IPS-18a (cell line): ENCODE measurements at regions not wholly inside any gene's neighbourhood (a gene's known extent, or its start where the extent isn't known, plus 50 kb on each side); places are given as distances from the start of the nearest gene placed in this dataset.

Experiments used
- H3K27ac ChIP-seq: one replicate; pipeline ENCODE4 v1.5.1; 2013; ENCODE audit warnings: low read length
- H3K27me3 ChIP-seq: one replicate; pipeline ENCODE4 v1.6.1; 2013; ENCODE audit warnings: mild to moderate bottlenecking, low read length; ENCODE audit not compliant: control insufficient read depth, insufficient read depth
- H3K36me3 ChIP-seq: one replicate; pipeline ENCODE4 v1.6.1; 2013; ENCODE audit warnings: low read depth, low read length; ENCODE audit not compliant: control insufficient read depth
- H3K4me1 ChIP-seq: one replicate; pipeline ENCODE4 v1.6.1; 2013; ENCODE audit warnings: low read depth, low read length; ENCODE audit not compliant: control insufficient read depth
- H3K4me3 ChIP-seq: one replicate; pipeline ENCODE4 v1.5.1; 2013; ENCODE audit warnings: low read length
- H3K9ac ChIP-seq: one replicate; pipeline ENCODE4 v1.6.1; 2013; ENCODE audit warnings: mild to moderate bottlenecking, low read length, moderate library complexity
- H3K9me3 ChIP-seq: one replicate; pipeline ENCODE4 v1.6.1; 2013; ENCODE audit warnings: low read depth, low read length; ENCODE audit not compliant: control insufficient read depth

DNA sequence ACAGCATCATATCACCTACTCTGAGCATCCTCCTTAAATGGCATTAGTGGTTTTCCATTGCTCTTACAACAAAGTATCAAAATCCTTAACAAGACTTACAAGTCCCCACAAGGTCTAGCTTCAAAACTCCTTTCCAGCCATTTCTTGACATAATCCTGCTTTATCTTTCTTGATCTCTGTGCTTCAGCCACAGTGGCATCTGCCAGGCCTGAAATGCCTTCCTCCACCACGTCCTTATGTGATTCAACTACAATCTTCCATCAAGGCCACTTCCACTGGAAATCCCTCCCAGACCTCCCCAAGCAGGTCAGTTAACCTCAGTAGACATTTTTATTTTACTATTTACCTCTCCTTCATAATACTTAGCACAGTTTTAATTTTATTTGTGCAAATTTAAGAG lies 83.8 kb upstream of the CCDC150 start:
- no peaks in the 10 kb centered on the region for H3K36me3 ChIP-seq
- H3K9me3 ChIP-seq = no peaks in the 10 kb centered on the region
- no peaks in the 10 kb centered on the region for H3K27me3 ChIP-seq
- peaks cover 13% of the 10 kb centered on the region for H3K4me1 ChIP-seq
- no peak overlapping the region for H3K9ac ChIP-seq
- no peak overlapping the region for H3K4me3 ChIP-seq
- H3K27ac ChIP-seq = no peak overlapping the region

DNA sequence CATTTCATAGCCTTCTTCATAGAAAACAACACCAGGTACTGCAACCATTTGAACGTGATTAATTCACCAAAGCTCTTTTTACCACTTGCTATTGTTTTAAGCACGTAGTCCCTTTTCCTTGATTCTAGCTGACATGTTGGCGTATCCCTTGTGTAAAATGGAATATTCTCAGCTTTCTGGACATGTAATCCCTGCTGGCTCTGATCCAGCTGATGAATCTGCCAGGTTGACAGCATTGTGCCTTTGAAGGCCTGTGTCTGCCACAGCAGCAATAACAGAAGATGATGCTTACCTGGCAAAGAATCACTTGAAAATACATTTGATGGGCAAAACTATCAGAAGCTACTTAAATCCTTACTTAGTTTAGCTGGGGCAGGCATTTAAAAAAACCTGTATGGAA lies 81.0 kb upstream of the CCDC150 start:
- no peak overlapping the region for H3K4me3 ChIP-seq
- peaks cover 6% of the 10 kb centered on the region for H3K4me1 ChIP-seq
- H3K27me3 ChIP-seq = no peaks in the 10 kb centered on the region
- no peak overlapping the region for H3K27ac ChIP-seq
- H3K36me3 ChIP-seq = no peaks in the 10 kb centered on the region
- no peak overlapping the region for H3K9ac ChIP-seq
- peaks cover 7% of the 10 kb centered on the region for H3K9me3 ChIP-seq

DNA sequence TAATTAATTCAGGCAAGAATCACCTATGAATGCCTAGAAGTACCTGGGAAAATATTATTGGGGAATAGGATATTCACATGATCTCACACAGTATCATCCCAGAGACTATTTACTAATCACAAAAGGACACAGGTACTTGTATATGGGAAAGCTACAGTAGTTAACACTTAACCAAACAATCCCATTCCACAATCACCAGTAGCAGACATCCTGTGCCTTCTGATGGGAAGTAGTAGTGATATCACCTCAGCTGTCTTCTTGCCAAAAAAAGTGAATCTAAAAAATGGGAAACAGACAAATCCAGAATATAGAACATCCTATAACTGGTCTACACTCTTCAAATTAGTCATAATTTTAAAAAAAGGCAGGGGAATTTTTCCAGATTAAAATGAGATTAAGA lies 75.6 kb upstream of the CCDC150 start:
- H3K4me1 ChIP-seq = peaks cover 6% of the 10 kb centered on the region
- no peak overlapping the region for H3K27ac ChIP-seq
- H3K27me3 ChIP-seq = no peaks in the 10 kb centered on the region
- no peak overlapping the region for H3K4me3 ChIP-seq
- no peak overlapping the region for H3K9ac ChIP-seq
- no peaks in the 10 kb centered on the region for H3K36me3 ChIP-seq
- H3K9me3 ChIP-seq = peaks cover 7% of the 10 kb centered on the region

DNA sequence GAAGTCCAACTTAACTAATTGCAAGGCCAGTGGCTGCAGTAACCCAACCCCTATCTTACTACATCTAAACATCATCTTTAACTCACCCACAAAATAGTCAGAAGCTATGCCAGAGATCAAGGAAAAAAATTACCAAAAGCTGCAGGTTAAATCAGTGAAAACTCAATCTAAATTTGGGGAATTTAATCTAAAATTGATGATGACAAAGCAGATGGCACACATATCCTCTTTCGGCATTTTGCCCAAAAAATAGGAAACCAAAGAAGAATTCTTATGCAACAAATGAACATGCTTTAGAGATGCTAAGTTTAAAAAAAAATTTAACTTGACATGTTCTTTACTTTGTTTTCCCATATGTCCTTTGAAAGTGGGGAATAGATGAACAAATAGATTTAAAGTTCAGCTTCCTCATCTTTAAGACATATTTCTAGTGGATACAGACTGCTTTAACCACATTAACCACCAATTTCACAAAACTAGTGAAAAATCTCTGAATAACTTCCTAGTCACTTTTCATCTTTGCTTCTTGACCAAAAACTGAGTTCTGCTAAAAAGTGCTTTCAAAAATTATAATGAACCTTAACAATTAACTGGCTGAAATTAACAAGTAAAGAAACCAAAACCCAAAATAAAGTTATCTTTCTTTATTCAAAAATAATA lies 74.3 kb upstream of the CCDC150 start:
- Histone ChIP-seq H3K36me3 (no peaks in the 10 kb centered on the region), H3K4me1 (no peaks in the 10 kb centered on the region), H3K9ac (no peak overlapping the region), H3K27me3 (no peaks in the 10 kb centered on the region), H3K4me3 (no peak overlapping the region), H3K9me3 (peaks cover 7% of the 10 kb centered on the region), H3K27ac (no peak overlapping the region)

DNA sequence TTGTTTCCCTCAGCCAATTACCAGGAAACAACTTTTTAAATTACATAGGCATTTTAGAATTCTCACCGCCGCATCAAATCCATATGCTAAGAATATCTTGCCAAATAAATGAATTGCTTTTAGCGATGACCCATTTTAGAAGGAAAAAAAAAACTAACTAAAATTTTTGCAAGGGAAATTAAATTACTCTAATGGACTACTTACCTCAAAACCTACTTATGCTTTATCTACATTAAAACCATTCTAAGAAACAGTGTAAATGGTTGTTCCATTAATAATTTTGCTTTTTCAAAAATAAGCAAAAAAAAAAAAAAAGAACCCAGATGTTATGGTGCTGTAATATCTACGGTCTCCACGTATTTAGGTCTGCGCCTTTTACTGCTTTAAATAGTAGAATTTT lies 73.5 kb upstream of the CCDC150 start:
- H3K36me3 ChIP-seq = no peaks in the 10 kb centered on the region
- H3K27ac ChIP-seq = no peak overlapping the region
- H3K4me3 ChIP-seq = no peak overlapping the region
- no peaks in the 10 kb centered on the region for H3K27me3 ChIP-seq
- no peaks in the 10 kb centered on the region for H3K4me1 ChIP-seq
- H3K9me3 ChIP-seq = peaks cover 7% of the 10 kb centered on the region
- H3K9ac ChIP-seq = no peak overlapping the region

DNA sequence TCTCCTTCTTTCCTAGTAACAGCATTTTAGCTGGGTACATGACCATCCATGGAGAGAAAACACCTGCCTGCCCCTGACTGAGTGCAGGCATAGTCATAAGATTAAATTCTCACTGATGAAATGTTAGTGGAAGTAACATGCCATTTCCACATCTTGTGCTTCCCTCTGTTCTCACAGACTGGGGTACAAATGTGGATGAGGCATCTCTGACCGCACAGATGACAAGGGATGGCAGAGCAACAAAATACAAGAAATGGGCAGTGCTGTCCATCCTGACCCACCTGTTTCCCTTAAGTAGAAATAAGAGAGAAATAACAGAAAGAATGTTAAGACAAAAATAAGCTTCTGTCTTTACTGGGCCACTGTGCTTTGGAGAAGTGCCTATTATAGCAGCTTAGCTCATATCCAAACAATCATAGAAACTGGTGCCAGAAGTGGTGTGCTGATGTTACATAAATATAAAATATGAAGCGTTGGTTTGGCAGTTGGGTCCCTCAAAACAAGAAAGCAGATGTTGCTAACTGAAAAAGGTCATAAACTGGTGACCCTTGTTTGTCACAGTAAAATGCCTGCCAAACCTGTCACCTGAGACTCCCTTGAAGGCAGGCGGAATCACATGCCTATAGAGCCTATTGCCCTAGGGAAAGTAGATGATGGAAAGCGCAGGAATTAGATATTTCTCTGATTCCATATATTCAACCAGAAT lies 72.4 kb upstream of the CCDC150 start:
- Histone ChIP-seq H3K4me3 (no peak overlapping the region), H3K36me3 (no peaks in the 10 kb centered on the region), H3K27me3 (no peaks in the 10 kb centered on the region), H3K4me1 (no peaks in the 10 kb centered on the region), H3K27ac (no peak overlapping the region), H3K9me3 (no peaks in the 10 kb centered on the region), H3K9ac (no peak overlapping the region)

DNA sequence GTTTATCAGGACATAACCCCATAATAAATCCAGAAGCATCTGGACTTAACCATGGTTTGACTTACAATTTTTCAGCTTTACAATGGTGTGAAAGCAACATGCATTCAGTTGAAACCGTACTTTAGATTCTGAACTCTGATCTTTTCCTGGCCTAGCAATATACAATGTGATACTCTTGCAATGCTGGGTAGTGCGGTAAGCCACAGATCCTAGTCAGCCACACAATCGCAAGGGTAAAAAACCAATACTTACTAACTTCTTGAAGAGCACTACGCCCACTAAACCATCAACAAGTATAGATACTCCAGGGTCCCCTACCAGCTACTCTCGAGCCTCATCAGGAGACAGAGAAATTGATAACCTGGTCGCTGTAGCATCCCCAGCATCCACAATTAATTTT lies 71.0 kb upstream of the CCDC150 start:
- no peaks in the 10 kb centered on the region for H3K36me3 ChIP-seq
- no peak overlapping the region for H3K4me3 ChIP-seq
- H3K27me3 ChIP-seq = no peaks in the 10 kb centered on the region
- H3K9me3 ChIP-seq = no peaks in the 10 kb centered on the region
- no peak overlapping the region for H3K9ac ChIP-seq
- no peaks in the 10 kb centered on the region for H3K4me1 ChIP-seq
- no peak overlapping the region for H3K27ac ChIP-seq

DNA sequence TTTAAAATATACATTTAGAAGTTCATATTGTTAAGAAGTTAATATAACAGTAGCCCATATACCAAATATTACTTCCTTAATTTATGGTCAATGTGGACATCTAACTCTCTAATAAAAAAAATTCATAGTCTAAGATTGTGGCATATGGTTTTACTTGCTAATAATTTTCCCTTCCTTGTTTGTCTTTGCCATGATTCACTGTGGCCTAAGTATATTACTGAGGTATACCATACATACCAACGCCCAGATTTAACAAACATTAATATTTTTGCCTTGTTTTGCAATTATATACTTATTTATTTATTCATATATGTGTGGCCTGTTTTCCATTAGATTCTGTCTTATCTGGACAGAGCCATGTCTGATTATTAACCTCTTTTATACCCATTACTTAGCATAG lies 54.6 kb upstream of the CCDC150 start:
- Histone ChIP-seq H3K4me1 (no peaks in the 10 kb centered on the region), H3K9me3 (no peaks in the 10 kb centered on the region), H3K4me3 (no peak overlapping the region), H3K36me3 (no peaks in the 10 kb centered on the region), H3K27me3 (no peaks in the 10 kb centered on the region), H3K9ac (no peak overlapping the region), H3K27ac (no peak overlapping the region)

DNA sequence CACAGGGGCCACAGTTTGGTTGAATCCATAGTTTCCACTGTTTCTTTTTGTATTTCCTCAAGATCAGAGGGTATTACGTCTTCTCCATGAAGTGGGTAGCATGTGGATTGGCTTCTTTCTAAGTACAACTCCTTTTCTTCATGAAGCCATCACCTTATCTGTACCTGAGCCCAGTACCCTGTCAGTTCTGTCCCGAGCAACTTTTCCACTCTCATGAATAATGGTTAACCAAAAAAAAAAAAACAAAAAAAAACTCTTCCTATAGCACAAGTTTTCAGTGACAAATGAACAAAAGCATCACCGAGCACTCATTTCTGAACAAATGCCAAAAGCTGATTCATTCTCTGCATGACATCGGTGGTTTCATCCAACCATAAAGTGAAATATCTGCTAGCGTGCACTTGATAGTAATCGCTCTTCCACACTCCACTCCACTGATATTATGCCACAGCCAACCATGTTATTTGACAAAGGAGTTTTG lies 53.0 kb upstream of the CCDC150 start:
- Histone ChIP-seq H3K4me3 (no peak overlapping the region), H3K36me3 (no peaks in the 10 kb centered on the region), H3K27ac (no peak overlapping the region), H3K9me3 (no peaks in the 10 kb centered on the region), H3K4me1 (peaks cover under 1% of the 10 kb centered on the region), H3K9ac (no peak overlapping the region), H3K27me3 (peaks cover 10% of the 10 kb centered on the region)

DNA sequence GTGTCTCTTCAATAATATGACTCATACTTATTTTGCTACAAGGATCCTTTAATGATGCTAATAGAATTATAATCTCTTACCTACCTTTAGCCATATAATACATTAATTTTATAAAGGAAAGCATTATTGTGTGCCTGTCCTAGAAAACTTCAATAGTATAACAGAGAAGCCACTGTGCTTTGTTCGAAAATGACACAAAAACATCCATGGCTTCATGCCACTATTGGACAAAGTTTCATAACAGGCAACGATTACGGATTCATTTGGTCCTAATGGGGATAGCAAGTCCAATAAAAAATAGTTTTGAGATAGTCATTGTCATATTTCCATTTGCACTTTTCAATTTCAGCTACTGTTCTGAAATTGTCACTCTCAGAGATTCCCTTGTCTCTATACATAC lies 52.5 kb upstream of the CCDC150 start:
- Histone ChIP-seq H3K36me3 (no peaks in the 10 kb centered on the region), H3K4me3 (no peak overlapping the region), H3K27ac (no peak overlapping the region), H3K9me3 (no peaks in the 10 kb centered on the region), H3K9ac (no peak overlapping the region), H3K27me3 (peaks cover 16% of the 10 kb centered on the region), H3K4me1 (peaks cover 5% of the 10 kb centered on the region)

DNA sequence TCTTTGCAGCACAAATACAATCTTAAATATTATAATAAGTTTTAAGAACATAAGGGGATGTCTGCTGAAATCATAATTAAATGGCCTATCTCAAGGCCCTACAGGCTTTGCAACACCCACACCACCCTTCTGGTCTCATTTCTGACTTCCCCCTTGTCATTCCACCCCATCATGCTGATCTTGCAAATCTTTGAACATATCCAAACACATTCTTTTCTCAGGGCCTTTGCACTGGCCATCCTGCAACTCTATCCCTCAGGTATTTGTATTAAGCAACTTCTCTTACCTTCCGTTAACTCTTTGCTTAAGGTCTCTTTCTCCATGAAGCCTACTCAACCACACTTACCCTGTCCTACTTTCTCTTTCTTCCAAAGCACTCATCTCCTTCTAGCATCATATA lies 51.8 kb upstream of the CCDC150 start:
- Histone ChIP-seq H3K4me3 (no peak overlapping the region), H3K9me3 (no peaks in the 10 kb centered on the region), H3K27ac (no peak overlapping the region), H3K4me1 (peaks cover 8% of the 10 kb centered on the region), H3K27me3 (peaks cover 20% of the 10 kb centered on the region), H3K9ac (no peak overlapping the region), H3K36me3 (no peaks in the 10 kb centered on the region)

DNA sequence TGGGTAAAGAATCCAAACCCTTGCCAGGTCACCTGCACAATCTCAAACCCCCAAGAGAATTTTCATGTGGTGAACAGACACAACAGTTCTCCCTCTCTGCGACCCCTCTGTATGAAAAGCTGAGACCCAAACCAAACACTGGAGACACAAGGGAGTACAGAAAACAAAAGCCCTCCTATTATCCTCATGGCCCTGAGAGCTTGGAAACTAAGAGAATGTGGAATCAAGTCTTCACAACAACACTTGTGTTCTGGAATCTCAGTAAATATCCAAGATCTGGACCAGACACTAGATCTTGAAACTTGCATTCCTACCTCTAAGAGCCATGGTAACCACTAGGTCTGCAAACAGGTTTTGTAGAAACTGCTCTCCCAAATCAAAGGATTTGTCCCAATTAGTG lies 50.1 kb upstream of the CCDC150 start:
- Histone ChIP-seq H3K27me3 (peaks cover 31% of the 10 kb centered on the region), H3K36me3 (no peaks in the 10 kb centered on the region), H3K4me1 (peaks cover 8% of the 10 kb centered on the region), H3K27ac (no peak overlapping the region), H3K9me3 (no peaks in the 10 kb centered on the region), H3K4me3 (no peak overlapping the region), H3K9ac (no peak overlapping the region)
